Subcutaneous abdominal adipose tissue (tissue), 5 donors: ENCODE measurements at regions not wholly inside any gene's neighbourhood (a gene's known extent, or its start where the extent isn't known, plus 50 kb on each side); places are given as distances from the start of the nearest gene placed in this dataset.

Experiments
- H3K27ac ChIP-seq: one replicate; pipeline ENCODE4 v1.7.0; 2013; ENCODE audit warnings: low read depth, mild to moderate bottlenecking, inconsistent platforms, low read length, moderate library complexity
- H3K27me3 ChIP-seq, 5 donors: one replicate each; pipeline ENCODE4 v1.7.0; 2013; ENCODE audit warnings: low read length in 5 of 5, inconsistent platforms in 1 of 5; ENCODE audit not compliant: control insufficient read depth in 5 of 5, insufficient read depth in 4 of 5
- H3K36me3 ChIP-seq, 5 donors: one replicate each; pipeline ENCODE4 v1.7.0; 2013; ENCODE audit warnings: low read length in 5 of 5; ENCODE audit not compliant: control insufficient read depth in 5 of 5, insufficient read depth in 5 of 5
- H3K4me1 ChIP-seq, 5 donors: one replicate each; pipeline ENCODE4 v1.7.0; 2013; ENCODE audit warnings: low read length in 5 of 5, mild to moderate bottlenecking in 3 of 5, moderate library complexity in 1 of 5; ENCODE audit not compliant: control insufficient read depth in 5 of 5, insufficient read depth in 5 of 5
- H3K4me3 ChIP-seq, 5 donors: one replicate each; pipeline ENCODE4 v1.7.0; 2013; ENCODE audit warnings: low read length in 5 of 5, low read depth in 1 of 5
- H3K9ac ChIP-seq, 5 donors: one replicate each; pipeline ENCODE4 v1.7.0; 2013; ENCODE audit warnings: low read length in 5 of 5, mild to moderate bottlenecking in 4 of 5, moderate library complexity in 3 of 5
- H3K9me3 ChIP-seq, 5 donors: one replicate each; pipeline ENCODE4 v1.7.0; 2013; ENCODE audit warnings: low read length in 5 of 5; ENCODE audit not compliant: control insufficient read depth in 5 of 5
- donor health status: healthy.
- donor health status: healthy.
- donor health status: healthy.
- donor health status: healthy.
- donor health status: healthy.

DNA sequence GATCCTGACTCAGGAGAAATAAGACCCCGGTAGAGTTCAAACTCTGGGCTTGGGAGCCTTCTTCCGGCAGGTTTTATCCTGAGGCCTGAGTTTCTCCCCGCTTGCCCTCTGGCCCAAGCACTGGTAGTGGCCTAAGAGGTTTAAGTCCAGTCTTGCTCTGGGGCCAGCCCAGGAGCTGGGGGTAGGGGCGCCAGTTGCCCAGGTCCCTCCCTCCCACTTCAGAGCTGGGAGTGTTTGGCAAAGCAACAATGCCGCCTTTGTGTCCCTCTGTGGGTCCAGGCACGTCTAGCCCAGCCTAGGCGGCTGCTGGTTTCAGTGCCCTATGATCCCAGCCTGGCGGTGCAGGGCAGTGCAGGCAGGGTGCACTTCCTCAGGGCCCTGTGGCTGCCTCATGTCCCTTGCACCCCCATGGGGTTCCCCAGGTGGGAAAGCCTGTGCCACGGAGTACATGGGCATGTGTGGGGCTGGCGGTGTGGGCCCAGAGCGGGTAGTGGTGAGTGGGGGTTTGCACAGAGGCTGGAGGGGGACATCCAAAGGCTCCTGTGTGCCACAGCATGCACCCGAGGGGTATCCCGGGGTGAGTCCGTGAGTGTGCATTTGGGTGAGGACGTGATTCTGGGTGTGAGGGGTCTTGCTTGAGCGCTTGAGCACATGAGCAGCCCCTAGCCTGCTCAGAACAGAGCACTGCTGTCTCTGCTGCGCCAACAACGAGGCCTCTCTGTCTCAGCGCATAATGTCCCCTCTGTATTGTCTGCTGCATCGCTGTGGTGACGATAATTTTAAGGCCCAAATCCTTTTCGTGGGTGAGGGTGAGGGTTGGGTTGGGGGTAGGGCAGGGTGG, 61.7 kb upstream of the PSD2 start:
- no peaks in the 10 kb centered on the region for H3K9me3 ChIP-seq
- no peak overlapping the region for H3K27ac ChIP-seq
- no peaks in the 10 kb centered on the region for H3K27me3 ChIP-seq
- no peak overlapping the region for H3K9ac ChIP-seq
- no peaks in the 10 kb centered on the region for H3K4me1 ChIP-seq
- no peak overlapping the region for H3K4me3 ChIP-seq
- H3K36me3 ChIP-seq = no peaks in the 10 kb centered on the region

DNA sequence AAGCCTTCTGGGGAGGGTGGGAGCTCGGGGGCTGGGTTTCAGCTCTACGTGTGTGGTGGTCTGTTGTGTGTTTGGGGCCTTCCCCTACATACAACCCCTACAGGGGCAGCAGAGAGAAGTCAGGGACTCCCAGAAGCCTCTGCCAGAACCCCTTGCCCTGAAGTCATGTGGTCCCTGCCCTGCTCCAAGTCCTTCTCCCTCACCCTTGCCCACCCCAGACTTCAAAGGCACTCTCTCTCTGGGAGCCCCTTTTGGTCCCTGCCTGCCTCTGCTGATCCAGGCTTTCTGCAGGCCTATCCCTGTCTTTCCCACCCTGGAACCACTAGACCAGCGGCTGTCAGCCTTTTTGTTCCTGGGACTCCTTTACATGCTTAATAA, 61.1 kb upstream of the PSD2 start:
- Histone ChIP-seq H3K4me3 (no peak overlapping the region), H3K9me3 (no peaks in the 10 kb centered on the region), H3K4me1 (no peaks in the 10 kb centered on the region), H3K9ac (no peak overlapping the region), H3K27me3 (no peaks in the 10 kb centered on the region), H3K36me3 (no peaks in the 10 kb centered on the region), H3K27ac (no peak overlapping the region)

DNA sequence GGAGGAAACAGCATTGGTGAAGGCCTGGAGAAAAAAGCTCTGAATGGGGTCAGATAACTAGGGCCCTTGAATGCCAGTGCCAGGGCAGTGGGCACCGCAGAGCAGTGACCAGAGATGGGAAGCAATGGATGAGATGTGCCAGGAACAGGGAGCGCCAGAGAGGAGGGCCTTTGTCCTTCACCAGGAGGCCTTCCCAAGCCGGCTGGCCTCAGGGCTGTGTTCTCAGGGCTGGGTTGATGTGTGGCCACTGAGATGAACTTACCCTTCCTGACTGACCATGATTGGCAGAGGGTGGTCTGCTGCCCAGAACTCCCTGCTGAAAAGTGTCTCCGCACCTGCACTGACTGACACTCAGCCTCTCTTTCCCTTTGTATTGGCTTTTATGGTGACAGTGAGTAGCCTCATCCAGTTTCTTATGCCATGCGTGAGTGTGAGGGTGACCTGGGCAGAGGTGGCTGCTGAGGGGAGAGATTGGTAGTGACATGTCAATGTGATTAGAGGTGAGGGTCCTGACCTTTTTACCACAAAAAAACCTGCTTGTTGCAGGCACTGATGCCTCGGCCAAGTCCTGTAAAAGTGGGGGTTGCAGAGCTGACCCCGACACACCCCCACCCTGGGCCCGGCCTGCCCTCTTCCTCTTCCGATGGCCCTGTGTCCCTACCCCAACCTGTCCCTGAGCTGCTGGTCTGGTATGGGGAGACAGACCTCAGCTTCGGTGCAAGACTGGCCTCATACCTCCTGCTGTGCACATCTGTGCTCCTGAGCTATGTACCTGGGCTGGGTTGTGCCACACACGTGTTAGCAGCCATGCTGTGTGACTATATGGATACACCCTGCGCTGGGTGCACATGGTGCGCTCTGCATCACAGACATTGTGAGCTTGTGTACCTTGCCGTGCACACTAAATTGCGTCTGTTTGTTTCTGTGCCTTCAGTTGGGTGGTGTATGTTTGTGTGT, 57.1 kb upstream of the PSD2 start:
- no peak overlapping the region for H3K9ac ChIP-seq
- no peaks in the 10 kb centered on the region for H3K27me3 ChIP-seq
- H3K4me3 ChIP-seq = no peak overlapping the region

DNA sequence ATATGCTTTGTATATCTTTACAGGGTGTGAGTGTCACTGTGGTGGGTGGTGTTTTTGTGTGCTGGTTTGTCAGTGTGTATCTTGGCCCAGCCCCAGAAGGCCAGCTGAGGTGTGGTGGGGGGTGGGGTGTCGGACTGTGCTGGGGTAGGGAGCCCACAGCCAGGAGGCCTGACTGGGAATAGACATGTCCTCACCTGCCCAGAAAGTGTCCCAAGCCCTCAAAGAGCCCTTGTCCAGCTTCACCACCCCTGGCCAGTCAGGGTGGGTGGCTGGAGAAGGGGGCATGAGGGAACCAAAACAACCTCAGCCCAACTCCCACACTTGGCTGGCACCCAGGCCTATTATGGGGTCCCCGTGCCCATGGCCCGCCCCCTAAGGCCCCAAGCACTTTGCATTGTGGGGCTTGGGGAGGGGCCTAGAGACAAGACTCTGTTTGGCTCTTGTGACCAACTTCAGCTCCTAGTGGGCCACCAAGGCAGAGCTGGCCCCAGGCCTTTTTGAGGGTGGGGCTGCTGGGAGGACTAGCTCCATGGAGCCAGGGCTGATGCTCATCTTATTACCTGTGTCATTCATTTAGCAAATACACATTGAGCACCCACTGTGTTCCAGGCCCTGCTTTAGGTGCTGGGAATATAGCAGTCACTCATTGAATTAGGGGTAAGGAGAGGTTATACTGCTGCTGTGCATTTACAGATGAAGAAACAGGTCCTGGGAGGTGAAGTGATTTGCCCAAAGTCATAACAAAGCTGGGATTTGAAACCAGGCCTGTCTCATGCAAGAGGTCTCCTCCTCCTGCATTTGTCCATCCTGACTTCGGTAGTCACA, 56.2 kb upstream of the PSD2 start:
- Histone ChIP-seq H3K9ac (no peak overlapping the region), H3K4me3 (no peak overlapping the region), H3K27me3 (no peaks in the 10 kb centered on the region), H3K4me1 (peaks cover 0 to under 1% (median 0%) of the 10 kb centered on the region in 5 donors), H3K9me3 (no peaks in the 10 kb centered on the region), H3K27ac (no peak overlapping the region), H3K36me3 (no peaks in the 10 kb centered on the region)

More for the DNA sequence above, 57.1 kb upstream of the PSD2 start:
- no peak overlapping the region for H3K27ac ChIP-seq
- H3K36me3 ChIP-seq = no peaks in the 10 kb centered on the region
- no peaks in the 10 kb centered on the region for H3K4me1 ChIP-seq
- H3K9me3 ChIP-seq = no peaks in the 10 kb centered on the region

DNA sequence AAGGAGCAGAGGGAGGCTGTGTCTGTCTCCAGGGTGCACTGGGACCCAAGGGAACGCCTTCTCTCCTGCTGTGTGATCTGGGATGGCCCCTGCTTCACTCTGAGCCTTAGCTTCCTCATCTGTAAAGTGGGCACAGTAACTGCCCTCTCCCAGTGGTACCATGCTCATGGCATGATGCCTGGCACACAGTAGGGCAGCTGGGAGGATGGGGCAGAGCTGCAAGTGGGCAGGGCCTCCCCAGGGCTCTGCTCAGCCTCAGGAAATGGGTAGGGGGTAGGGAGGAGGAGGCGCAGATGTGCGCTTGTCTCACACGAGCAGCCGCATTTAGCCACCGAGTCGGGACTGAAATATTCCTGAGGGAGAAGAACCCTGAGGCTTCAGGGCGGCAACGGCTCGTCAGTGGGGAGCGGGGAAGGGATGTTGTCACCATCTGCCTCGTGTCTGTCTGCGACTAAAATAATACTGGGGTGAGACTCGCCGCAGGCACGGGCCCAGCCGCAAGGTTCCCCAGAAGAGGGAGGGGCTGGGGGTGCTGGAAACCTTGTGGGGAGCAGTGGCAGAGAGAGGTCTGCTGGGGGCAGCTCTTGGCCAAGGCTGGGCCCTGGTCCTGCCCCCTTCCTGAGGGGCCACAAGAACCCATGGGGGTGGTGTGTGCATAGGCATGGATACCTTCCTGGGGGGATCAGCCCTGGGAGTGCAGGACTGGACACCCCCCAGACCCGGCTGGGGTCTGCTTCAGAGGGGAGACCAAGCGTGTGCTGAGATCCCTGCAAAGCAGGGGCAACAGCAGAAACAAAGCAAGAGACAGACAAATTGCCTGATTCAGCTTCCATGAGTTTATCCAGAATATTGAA, 55.2 kb upstream of the PSD2 start:
- peaks cover 0 to 10% (median 7%) of the 10 kb centered on the region in 5 donors for H3K4me1 ChIP-seq
- H3K27ac ChIP-seq = no peak overlapping the region
- no peaks in the 10 kb centered on the region for H3K9me3 ChIP-seq
- H3K36me3 ChIP-seq = no peaks in the 10 kb centered on the region
- no peak overlapping the region for H3K4me3 ChIP-seq
- no peak overlapping the region for H3K9ac ChIP-seq
- H3K27me3 ChIP-seq = no peaks in the 10 kb centered on the region

DNA sequence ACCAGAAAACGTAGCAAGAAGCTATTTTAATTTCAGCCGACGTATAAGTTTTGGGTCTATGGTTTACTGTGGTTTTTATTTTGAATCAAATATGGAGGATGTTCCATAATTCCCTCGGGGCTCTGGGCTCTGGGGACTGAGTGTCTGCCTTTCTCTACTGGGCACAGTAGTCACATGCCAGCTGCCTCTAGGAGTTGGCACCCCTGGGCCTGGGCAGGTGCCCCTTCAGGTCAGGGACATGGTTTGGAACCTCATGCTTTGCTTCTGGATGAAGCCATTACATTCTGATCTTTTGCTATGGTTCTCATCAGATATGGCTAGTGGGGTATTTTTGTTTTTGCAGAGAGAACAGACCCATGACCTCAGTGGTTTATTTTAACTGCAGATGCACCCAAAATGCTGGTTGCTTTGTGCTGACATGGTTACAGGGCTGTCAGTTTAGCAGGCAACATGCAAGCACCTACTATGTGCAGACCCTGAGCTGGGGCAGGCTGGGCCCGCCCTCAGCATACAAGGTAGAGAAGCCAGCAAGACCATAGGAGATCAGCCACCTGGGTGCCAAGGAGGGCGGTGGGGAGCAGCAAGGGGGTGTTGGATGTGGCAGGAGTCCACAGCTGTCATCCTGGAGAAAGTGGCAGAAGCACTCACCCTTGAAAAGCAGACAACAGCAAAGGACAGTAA, 54.5 kb upstream of the PSD2 start:
- no peaks in the 10 kb centered on the region for H3K36me3 ChIP-seq
- H3K27ac ChIP-seq = no peak overlapping the region
- H3K9me3 ChIP-seq = no peaks in the 10 kb centered on the region
- no peak overlapping the region for H3K9ac ChIP-seq
- peaks cover 0 to 18% (median 13%) of the 10 kb centered on the region in 5 donors for H3K4me1 ChIP-seq
- no peak overlapping the region for H3K4me3 ChIP-seq
- H3K27me3 ChIP-seq = peaks cover 0 to 5% (median 4%) of the 10 kb centered on the region in 5 donors

DNA sequence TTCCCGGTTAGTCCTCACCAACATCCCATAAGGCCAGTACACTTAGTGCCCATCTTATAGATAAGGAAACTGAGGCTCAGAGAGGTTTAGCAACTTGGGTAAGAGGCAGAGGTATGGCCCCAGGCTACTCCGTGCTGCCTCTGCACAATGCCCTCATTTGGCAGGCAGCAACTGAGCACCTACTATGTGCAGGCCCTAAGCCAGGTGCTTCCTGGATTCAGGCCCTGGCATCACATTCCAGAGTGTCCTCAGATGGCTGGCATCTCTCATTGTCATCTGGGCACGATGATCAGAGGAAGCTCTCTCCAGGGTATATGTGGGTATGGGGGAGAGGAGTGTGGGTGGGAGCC, 53.8 kb upstream of the PSD2 start:
- Histone ChIP-seq H3K27me3 (peaks cover 2 to 12% (median 5%) of the 10 kb centered on the region in 5 donors), H3K9me3 (no peaks in the 10 kb centered on the region), H3K27ac (no peak overlapping the region), H3K36me3 (no peaks in the 10 kb centered on the region), H3K9ac (no peak overlapping the region), H3K4me1 (peaks cover under 1 to 25% (median 20%) of the 10 kb centered on the region in 5 donors), H3K4me3 (no peak overlapping the region)

DNA sequence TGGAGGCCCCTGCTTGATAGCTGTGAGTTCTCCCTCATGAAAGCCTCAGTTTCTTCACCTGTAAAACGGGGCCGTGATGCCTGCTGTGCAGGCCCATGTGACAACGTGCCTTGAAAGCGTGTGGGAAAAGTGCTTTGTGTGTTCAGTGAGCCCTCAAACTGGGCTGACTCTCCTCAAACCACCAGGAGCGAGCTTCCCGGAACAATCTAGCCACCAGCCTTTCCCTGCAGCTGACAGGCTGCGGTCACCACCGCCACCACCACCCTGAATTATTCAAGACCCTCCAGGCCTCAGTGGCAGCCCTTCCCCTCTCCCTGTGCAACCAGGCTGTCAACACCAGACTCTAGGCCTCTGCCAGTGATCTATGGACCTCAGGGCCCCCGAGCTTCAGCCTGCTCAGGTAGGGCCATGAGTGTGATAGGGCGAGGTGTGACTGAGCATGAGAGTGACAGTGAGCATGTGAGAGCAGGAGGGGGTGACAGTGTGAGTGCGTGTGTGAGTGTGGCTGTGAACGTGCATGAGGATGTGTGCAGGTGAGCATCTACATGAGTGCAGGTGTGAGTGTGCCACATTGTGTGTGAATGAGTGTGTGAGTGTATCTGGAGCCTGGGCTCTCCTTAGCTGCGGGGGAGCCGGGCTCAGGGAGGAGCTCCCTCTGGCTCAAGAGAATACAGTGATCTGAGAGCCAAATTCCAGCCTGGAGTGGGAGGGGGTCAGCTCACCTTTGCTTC, 53.3 kb upstream of the PSD2 start:
- Histone ChIP-seq H3K9ac (no peak overlapping the region), H3K9me3 (no peaks in the 10 kb centered on the region), H3K27ac (no peak overlapping the region), H3K4me3 (no peak overlapping the region), H3K27me3 (peaks cover 7 to 17% (median 11%) of the 10 kb centered on the region in 5 donors), H3K36me3 (no peaks in the 10 kb centered on the region), H3K4me1 (peaks cover 3 to 30% (median 25%) of the 10 kb centered on the region in 5 donors)
